ENCODE measurements at regions not wholly inside any gene's neighbourhood (a gene's known extent, or its start where the extent isn't known, plus 50 kb on each side); places are given as distances from the start of the nearest gene placed in this dataset.

DNA sequence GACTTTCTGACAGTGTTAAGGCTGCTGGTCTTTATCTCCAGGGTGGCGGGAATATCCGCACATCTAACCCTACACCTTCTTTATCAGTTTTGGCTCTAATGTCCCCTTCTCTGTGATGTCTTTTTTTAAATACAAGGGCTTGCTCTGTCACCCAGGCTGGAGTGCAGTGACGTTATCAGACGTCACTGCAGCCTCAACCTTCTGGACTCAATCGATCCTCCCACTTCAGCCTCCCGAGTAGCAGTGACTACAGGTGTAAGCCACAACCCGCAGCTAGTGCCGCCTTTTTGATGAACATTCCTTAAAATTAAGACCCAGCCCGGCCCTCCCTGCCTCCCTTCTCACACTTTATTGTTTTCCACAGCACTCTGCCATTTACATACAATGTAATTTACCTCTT lies 120.1 kb upstream of the CDH4 start:
- no peak for TF ChIP-seq POLR2A (IDR thresholded peaks at IDR 0.05; ENCODE audit: low read depth, low read length)
- no peak for DNase-seq (ENCODE audit: insufficient read length, low spot score)
- FAIRE-seq: no peak

DNA sequence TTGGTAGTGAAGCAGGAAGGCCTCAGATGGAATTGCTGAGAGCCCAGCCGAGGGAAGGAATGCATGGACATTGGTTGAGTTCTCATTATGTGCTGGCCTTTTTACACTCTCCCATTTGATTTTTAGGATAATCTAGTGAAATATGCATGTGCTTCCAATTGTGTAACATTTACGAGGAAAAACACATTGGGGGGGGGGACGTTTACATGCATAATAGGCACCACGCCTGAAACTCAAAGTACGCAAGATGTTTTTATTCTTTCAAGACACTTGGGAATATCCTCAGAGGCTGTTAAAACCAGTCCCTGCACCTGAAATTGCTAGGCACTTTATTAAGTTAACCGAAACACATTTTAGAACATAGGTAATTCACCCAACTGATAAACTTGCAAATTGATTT lies 118.5 kb upstream of the CDH4 start:
- no peak for TF ChIP-seq POLR2A (IDR thresholded peaks at IDR 0.05; ENCODE audit: low read depth, low read length)
- no peak for FAIRE-seq
- no peak for DNase-seq (ENCODE audit: insufficient read length, low spot score)

DNA sequence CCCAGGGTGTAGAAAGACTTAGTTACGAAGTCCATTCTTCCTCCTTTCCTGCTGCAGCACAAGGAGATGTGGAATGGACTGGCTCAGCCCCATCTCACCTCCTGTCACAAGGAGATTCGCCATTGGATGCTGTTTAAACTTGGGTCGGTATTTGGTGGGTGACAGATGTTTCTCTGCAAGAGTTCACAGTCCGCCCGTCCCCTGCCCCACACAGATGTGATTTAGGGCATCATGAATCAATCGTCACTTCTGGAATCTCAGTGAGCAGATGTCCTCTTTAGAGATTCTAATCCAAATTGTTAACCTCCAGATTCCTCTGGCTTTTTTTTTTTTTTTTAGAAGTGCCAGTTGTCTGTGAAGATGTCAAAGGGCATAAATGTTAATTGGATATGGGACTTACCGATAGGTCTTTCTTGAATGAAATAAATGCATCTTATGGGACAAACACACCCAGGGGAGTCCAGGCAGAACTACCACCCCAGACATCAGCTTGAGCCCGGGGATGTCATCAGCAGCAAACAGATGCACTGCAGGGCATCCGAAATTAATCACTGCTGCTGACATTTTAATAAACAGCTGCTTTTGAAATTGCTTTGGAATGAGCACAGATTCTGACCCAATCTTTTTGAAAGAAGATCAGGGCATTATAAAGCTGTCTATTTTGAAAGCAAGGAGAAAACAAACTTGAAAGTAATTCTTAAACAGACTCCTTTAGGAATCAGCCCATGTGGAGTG lies 117.6 kb upstream of the CDH4 start:
- FAIRE-seq: no peak
- no peak for DNase-seq (ENCODE audit: insufficient read length, low spot score)
- TF ChIP-seq POLR2A (IDR thresholded peaks at IDR 0.05; ENCODE audit: low read depth, low read length): no peak

DNA sequence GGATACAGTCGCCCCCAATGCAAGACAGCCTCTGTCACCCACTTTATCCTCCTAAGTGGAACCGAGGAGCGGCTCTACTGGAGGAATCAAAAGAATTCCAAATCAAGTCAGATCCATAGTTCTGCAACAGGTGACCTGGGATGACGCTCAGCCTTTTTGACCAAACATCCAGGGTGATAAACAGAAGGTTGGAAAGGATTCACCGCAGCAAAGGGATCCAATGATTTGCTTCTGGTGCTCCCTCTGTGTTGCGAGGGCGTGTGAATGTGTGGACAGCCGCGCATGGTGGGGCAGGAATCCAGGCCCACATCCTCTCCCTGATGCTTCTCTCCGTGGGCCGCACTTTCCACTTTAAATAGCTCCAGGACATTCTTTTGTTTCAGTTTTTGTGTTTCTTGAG lies 116.8 kb upstream of the CDH4 start:
- no peak for TF ChIP-seq POLR2A (IDR thresholded peaks at IDR 0.05; ENCODE audit: low read depth, low read length)
- no peak for DNase-seq (ENCODE audit: insufficient read length, low spot score)
- no peak for FAIRE-seq

DNA sequence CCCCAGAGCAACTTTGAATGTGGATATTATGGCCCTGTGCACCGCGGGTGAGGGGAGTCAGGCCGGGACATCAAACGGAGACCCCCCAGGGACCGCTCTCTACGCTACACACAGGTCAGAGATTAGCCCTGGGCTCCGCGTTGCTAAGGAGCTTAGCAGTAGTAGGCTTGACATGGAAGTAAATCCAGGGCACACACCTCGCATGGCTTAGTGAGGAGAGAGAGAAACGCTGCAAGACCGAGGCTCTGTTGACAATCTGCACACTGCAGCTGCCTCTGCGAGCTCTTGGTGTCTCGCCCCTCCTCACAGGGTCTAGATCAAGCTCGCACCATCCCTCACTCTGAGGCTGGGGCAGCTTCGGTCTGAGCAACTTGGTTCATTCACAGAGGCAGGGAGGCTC lies 116.1 kb upstream of the CDH4 start:
- FAIRE-seq (no peak), DNase-seq (ENCODE audit: insufficient read length, low spot score) (no peak)
- TF ChIP-seq POLR2A (IDR thresholded peaks at IDR 0.05; ENCODE audit: low read depth, low read length): no peak

DNA sequence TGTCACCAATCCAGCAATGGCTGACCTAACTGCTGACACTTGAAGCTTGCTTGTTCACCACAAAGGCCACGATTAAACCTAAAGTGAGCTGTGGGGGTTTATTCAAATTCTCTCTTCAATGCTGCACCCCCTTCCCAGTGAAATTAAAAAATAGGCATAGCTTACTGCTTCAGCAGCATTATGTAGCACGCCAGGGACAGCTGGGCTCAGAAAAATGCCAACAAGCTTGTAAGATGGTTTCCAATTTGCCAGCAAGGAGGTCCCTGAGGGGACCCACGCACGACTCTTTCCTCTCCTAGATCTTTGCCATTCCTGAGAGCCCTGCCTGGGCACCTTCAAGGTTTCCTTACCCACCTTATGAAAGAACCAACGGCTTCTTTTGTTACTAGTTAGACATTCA lies 113.5 kb upstream of the CDH4 start:
- DNase-seq (ENCODE audit: insufficient read length, low spot score) (no peak), FAIRE-seq (no peak)
- no peak for TF ChIP-seq POLR2A (IDR thresholded peaks at IDR 0.05; ENCODE audit: low read depth, low read length)

DNA sequence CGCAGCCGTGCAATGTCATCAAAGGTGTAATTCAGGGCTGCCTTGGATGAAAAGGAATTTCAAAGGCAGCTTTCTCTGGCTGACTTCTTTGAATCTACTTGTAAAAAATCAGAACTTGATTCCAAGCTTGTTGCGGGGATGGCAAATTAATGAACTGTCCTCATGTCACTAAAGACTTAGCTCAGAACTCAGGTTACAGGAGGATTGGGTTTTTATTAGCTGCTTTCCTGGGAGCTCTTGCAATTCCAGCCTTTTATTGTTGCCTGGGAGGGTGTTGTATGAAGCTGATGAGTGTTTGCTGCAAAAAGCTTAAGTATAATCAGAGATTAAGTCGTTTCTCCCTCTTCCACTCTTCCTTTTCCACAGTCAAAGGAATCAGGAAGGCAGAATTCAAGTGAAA lies 113.0 kb upstream of the CDH4 start:
- FAIRE-seq: no peak

DNA sequence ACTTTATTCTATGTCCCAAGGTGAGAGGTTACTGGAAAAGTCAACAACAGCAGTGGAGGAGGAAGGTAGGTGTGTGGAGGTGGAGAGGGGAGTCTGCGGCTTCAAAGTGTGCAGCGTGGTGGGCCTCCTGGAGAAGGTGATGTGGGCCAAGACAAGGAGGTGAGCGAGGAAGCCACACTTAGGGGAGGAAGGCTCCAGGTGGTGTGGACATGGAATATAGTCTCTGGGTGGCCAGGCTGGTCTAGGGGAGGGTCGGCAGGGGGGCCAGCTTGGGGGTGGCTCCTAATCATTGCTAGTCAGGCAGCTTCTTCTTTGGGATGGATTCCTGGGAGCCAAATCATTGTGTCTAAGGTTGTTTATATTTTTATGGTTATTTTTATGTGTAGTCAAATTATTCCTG lies 111.5 kb upstream of the CDH4 start:
- DNase-seq (ENCODE audit: insufficient read length, low spot score) (no peak), FAIRE-seq (no peak)
- TF ChIP-seq POLR2A (IDR thresholded peaks at IDR 0.05; ENCODE audit: low read depth, low read length): no peak

More for the DNA sequence above, 113.0 kb upstream of the CDH4 start:
- TF ChIP-seq POLR2A (IDR thresholded peaks at IDR 0.05; ENCODE audit: low read depth, low read length): no peak
- no peak for DNase-seq (ENCODE audit: insufficient read length, low spot score)

DNA sequence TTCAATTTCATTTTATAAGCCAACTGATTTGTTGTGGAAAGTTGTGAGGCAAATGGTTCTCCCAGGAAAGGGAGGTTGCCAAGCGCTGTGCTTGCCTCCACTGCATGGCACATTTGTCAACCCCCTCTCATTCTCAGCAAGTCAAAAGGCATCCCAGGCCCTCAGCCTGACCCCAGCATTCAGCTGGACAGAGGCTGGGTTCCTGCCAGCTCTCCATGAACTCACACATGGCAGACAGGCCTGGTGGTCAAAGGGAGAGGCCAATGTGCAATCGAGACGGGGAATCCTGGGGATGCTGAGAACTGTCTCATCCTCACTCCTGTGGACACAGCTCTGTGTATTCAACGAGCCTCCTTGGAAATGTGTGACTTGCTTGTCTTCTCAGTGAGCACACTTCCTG lies 106.0 kb upstream of the CDH4 start:
- no peak for TF ChIP-seq POLR2A (IDR thresholded peaks at IDR 0.05; ENCODE audit: low read depth, low read length)
- no peak for FAIRE-seq
- no peak for DNase-seq (ENCODE audit: insufficient read length, low spot score)

DNA sequence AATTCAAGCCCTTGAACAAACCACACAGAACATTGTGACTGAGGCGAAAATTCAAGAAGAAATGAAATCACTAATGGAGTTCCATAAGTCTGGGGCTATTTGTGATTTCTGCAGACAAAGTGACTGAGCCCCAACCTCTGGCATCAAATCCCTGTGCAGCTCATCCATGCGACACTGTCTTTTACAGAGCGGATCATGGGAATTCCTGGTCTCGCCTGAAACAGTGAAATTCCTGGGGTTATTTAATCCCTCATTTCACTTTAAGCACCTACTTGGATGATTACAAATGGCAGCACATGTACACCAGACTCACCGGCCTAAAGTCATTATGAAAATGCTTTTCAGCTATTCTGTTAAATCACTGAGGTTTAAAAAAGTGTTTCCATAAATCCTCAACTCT lies 102.4 kb upstream of the CDH4 start:
- no peak for DNase-seq (ENCODE audit: insufficient read length, low spot score)
- no peak for TF ChIP-seq POLR2A (IDR thresholded peaks at IDR 0.05; ENCODE audit: low read depth, low read length)
- no peak for FAIRE-seq

DNA sequence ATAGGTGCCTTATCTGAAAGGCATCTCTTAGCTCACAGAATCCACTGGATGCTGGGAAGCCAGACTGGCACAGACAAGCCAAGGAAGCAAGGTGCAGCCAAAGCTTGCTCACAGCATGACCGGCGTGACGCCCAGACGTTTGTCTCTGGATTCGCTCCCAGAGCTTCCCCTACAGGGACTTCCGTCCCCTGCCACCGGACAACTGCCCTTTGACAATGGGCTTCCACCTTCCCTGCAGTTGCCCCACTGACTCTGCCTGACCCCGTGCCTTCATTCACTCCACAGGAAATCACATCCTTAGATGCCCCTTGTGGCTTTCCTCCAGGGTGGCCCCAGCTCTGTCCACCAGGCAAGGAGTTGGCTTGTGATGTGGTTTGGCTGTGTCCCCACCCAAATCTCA lies 94.8 kb upstream of the CDH4 start:
- DNase-seq (ENCODE audit: insufficient read length, low spot score): no peak
- FAIRE-seq: no peak
- no peak for TF ChIP-seq POLR2A (IDR thresholded peaks at IDR 0.05; ENCODE audit: low read depth, low read length)

DNA sequence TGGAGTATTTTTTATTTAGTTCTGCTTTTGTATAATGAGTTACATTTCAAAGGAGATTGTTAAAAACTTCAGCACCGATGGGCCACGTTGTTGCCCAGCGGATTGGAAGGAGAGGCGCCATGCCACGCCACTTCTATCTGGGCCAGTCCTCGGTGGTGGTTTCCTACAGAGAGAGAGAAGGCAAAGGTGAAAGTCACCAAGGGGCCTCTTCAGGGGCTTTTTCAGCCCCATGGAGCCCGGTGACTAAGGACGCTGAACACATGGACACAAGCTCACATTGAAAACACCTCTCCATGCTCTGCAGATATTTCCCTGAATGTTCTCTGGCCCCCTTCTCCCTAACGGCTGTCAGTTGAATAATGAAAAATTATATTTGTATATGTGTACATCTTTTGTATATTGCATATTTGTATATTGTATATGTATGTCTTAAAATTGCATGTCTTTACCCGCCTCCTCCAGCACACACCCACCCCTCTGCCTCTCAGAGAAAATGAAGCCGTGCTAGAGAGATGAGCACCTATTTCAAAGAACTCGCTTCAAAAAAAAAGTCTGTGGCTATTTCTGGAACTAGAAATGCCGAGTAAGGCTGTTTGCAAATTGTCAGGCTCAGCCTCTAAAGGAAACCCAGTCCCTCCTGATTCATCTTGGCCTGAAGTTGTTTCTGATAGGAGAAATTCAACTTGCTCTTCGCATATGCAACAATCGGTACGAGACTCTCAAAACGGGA lies 91.9 kb upstream of the CDH4 start:
- TF ChIP-seq POLR2A (IDR thresholded peaks at IDR 0.05; ENCODE audit: low read depth, low read length): no peak
- DNase-seq (ENCODE audit: insufficient read length, low spot score) (no peak), FAIRE-seq (no peak)

DNA sequence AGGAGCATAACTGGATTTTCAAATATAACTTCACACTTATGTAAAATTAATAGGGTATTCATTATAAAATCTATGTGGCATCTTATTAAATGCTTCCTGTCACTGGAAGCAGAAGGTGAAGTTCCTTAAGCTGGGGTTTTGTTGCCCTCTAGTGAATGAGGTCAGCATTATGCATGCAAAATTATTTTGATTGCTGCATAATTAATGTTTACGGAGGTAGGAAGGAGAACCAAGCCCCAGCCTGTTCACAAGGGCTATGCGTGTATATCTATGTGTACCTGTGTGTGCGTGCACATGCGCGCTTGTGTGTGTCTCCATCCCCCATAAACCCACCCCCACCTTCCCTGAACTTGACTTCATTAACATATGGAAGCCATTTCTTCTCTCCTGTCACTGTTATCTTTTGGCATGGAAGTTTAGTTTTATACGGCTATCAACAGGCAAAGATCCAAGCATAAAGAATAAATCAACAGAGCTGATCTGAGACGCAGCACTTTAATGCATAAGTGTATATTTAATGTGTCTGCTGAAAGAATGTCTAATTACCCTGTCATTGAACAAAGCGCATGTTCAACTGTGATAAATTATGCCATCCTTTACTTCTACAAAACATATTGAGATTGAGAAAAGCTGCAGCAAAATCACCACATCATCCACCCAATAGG lies 90.2 kb upstream of the CDH4 start:
- DNase-seq (ENCODE audit: insufficient read length, low spot score) (no peak), FAIRE-seq (no peak)
- no peak for TF ChIP-seq POLR2A (IDR thresholded peaks at IDR 0.05; ENCODE audit: low read depth, low read length)

DNA sequence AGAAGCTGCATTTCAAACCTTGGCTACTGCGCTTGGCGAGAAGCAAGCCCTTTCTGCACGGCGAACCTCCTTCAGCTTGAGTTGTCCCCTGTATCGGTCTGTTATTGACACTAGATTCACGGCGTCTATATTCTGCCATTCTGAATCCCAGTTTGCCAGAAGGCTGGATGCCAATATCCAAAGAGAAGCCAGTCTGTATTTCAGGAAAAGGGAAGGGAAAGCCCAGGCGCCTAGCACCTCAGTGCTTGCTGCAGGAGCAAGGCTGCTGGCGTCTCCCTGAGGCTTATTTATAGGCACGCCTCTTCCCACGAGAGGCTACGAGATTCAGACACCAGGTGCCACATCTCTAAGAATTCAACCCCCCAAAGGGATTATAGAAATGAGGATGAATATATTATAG lies 89.6 kb upstream of the CDH4 start:
- no peak for DNase-seq (ENCODE audit: insufficient read length, low spot score)
- no peak for FAIRE-seq
- TF ChIP-seq POLR2A (IDR thresholded peaks at IDR 0.05; ENCODE audit: low read depth, low read length): no peak

DNA sequence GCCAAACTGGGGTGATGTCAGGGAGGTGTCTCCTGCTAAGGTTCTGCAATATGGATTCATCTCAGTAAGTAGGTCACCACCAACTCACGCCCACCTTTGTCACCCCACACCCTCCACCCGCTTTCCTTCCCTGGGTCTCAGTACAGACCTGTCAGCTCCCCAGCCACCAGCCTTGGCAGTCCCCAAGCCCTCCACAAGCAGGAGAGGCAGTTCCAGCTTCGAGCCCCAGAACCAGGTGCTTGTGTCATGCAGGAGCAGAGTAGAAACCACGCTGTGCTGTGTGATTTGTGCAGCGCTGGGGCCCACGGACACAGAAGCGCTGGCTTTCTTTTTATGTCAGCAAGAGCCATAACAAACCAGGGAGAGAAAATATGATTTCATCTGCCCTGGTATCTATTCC lies 89.0 kb upstream of the CDH4 start:
- no peak for FAIRE-seq
- DNase-seq (ENCODE audit: insufficient read length, low spot score): no peak
- no peak for TF ChIP-seq POLR2A (IDR thresholded peaks at IDR 0.05; ENCODE audit: low read depth, low read length)
